OCI-LY3 (cell line): ENCODE measurements at regions not wholly inside any gene's neighbourhood (a gene's known extent, or its start where the extent isn't known, plus 50 kb on each side); places are given as distances from the start of the nearest gene placed in this dataset.

ENCODE experiments used
- CTCF ChIP-seq: fragments of 200-600, 300-600 bp; sonication (generic); IDR thresholded peaks from 2 replicates; pipeline ENCODE4 v1.5.1; 2014; ENCODE audit warnings: antibody characterized with exemption, low read length, low read depth
- EZH2phosphoT487 ChIP-seq: fragments of 200-600 bp; shearing (Covaris generic); IDR thresholded peaks from 2 replicates; pipeline ENCODE4 v1.6.1; 2018; ENCODE audit warnings: antibody characterized with exemption, mixed run types, low read depth

- no peak for TF ChIP-seq CTCF
- no peak for TF ChIP-seq EZH2phosphoT487
Measured at GRCh38 chr21:17738176-17738953, 80.8 kb downstream of the C21orf91 start.
